Neural progenitor cell (in vitro differentiated cells): ENCODE measurements at regions not wholly inside any gene's neighbourhood (a gene's known extent, or its start where the extent isn't known, plus 50 kb on each side); places are given as distances from the start of the nearest gene placed in this dataset.

Experiments
- DNase-seq: peaks from one replicate; pipeline ENCODE4 v3.0.0-alpha.2; 2016; ENCODE audit warnings: low spot score
- H2AFZ ChIP-seq: fragments of 200-600 bp; sonication (generic); replicated peaks from 2 replicates; pipeline ENCODE4 v1.6.1; 2016; ENCODE audit warnings: antibody characterized with exemption
- H3F3A ChIP-seq: fragments of 200-600 bp; sonication (generic); 2 replicates; pipeline ENCODE4 v1.6.1; 2016; ENCODE audit warnings: antibody characterized with exemption, low read depth
- H3K27ac ChIP-seq: fragments of 200-600 bp; sonication (generic); 2 replicates; pipeline ENCODE4 v1.5.1; 2016; ENCODE audit warnings: mild to moderate bottlenecking
- H3K27me3 ChIP-seq: fragments of 200-600 bp; sonication (generic); 2 replicates; pipeline ENCODE4 v1.6.1; 2016; ENCODE audit warnings: mild to moderate bottlenecking, moderate library complexity
- H3K36me3 ChIP-seq: fragments of 200-600 bp; sonication (generic); 2 replicates; pipeline ENCODE4 v1.5.1; 2016
- H3K4me1 ChIP-seq: fragments of 200-600 bp; sonication (generic); 2 replicates; pipeline ENCODE4 v1.6.1; 2016; ENCODE audit warnings: mixed run types
- H3K4me2 ChIP-seq: fragments of 200-600 bp; sonication (generic); 2 replicates; pipeline ENCODE4 v1.6.1; 2016
- H3K4me3 ChIP-seq: fragments of 200-600 bp; sonication (generic); 2 replicates; pipeline ENCODE4 v1.5.1; 2016
- H3K79me2 ChIP-seq: fragments of 200-600 bp; sonication (generic); 2 replicates; pipeline ENCODE4 v1.6.1; 2016; ENCODE audit warnings: low read depth
- H3K9ac ChIP-seq: fragments of 200-600 bp; sonication (generic); 2 replicates; pipeline ENCODE4 v1.6.1; 2016
- H3K9me3 ChIP-seq: fragments of 200-600 bp; sonication (generic); 2 replicates; pipeline ENCODE4 v1.5.1; 2016; ENCODE audit warnings: low read depth
- H4K20me1 ChIP-seq: fragments of 200-600 bp; sonication (generic); 2 replicates; pipeline ENCODE4 v1.6.1; 2016; ENCODE audit warnings: low read depth
- H3K27ac Mint-ChIP-seq: 3 replicates; pipeline ENCODE4 v1.8.0; 2021; ENCODE audit warnings: mixed read lengths
- H3K27me3 Mint-ChIP-seq: 2 replicates; pipeline ENCODE4 v1.8.0; 2022; ENCODE audit warnings: low read depth, mild to moderate bottlenecking, inconsistent platforms, moderate library complexity, mixed read lengths; ENCODE audit not compliant: insufficient read depth
- H3K36me3 Mint-ChIP-seq: 3 replicates; pipeline ENCODE4 v1.8.0; 2021; ENCODE audit warnings: mixed read lengths
- H3K4me1 Mint-ChIP-seq: 3 replicates; pipeline ENCODE4 v1.8.0; 2021; ENCODE audit warnings: mixed read lengths
- H3K4me3 Mint-ChIP-seq: 3 replicates; pipeline ENCODE4 v1.8.0; 2021; ENCODE audit warnings: mild to moderate bottlenecking, moderate library complexity, mixed read lengths
- H3K9me3 Mint-ChIP-seq: 3 replicates; pipeline ENCODE4 v1.8.0; 2020; ENCODE audit warnings: mixed read lengths
- CTCF ChIP-seq: fragments of 200-600 bp; sonication (generic); IDR thresholded peaks from 2 replicates; pipeline ENCODE4 v1.5.1; 2017; ENCODE audit warnings: antibody characterized with exemption, mild to moderate bottlenecking
- EZH2 ChIP-seq: fragments of 200-600 bp; sonication (generic); IDR thresholded peaks from 2 replicates; pipeline ENCODE4 v1.6.1; 2017; ENCODE audit warnings: antibody characterized with exemption, mild to moderate bottlenecking, moderate library complexity
- EZH2phosphoT487 ChIP-seq: fragments of 200-600 bp; sonication (generic); IDR thresholded peaks from 2 replicates; pipeline ENCODE4 v1.6.1; 2017; ENCODE audit warnings: antibody characterized with exemption

- peak overlapping the region; percentile 83 for H2AFZ ChIP-seq
- Mint-ChIP-seq H3K27ac (no peak overlapping the region), H3K27me3 (no peaks in the 10 kb centered on the region), H3K36me3 (no peaks in the 10 kb centered on the region), H3K4me1 (no peaks in the 10 kb centered on the region), H3K4me3 (no peak overlapping the region), H3K9me3 (no peaks in the 10 kb centered on the region)
- no peaks in the 10 kb centered on the region for H3K27me3 ChIP-seq
- no peaks in the 10 kb centered on the region for H4K20me1 ChIP-seq
- TF ChIP-seq EZH2phosphoT487 (no peak), CTCF (no peak), EZH2 (no peak)
- DNase-seq, result peak; percentile 42
- peak overlapping the region; percentile 65 for H3K27ac ChIP-seq
- H3F3A ChIP-seq, result no peaks in the 10 kb centered on the region
- H3K9me3 ChIP-seq, result no peaks in the 10 kb centered on the region
- H3K4me1 ChIP-seq, result peaks cover 8% of the 10 kb centered on the region
- no peaks in the 10 kb centered on the region for H3K79me2 ChIP-seq
- H3K9ac ChIP-seq, result no peak overlapping the region
- no peak overlapping the region for H3K4me3 ChIP-seq
- H3K4me2 ChIP-seq, result peak overlapping the region; percentile 34
- no peaks in the 10 kb centered on the region for H3K36me3 ChIP-seq
Observed at GRCh38 chr4:157994863-157995262, 178.0 kb downstream of the GASK1B start.

GRCh38 chr4:157992948-157993839, 179.6 kb downstream of the GASK1B start:
- no peaks in the 10 kb centered on the region for H3K9me3 Mint-ChIP-seq
- Histone ChIP-seq H3K79me2 (no peaks in the 10 kb centered on the region), H4K20me1 (no peaks in the 10 kb centered on the region), H2AFZ (no peak overlapping the region), H3K9me3 (no peaks in the 10 kb centered on the region), H3K27ac (no peak overlapping the region), H3K4me2 (no peak overlapping the region), H3K36me3 (no peaks in the 10 kb centered on the region), H3F3A (no peaks in the 10 kb centered on the region), H3K4me3 (no peak overlapping the region), H3K4me1 (peaks cover 8% of the 10 kb centered on the region), H3K27me3 (no peaks in the 10 kb centered on the region), H3K9ac (no peak overlapping the region)
- H3K4me3 Mint-ChIP-seq, result no peak overlapping the region
- H3K36me3 Mint-ChIP-seq, result no peaks in the 10 kb centered on the region
- TF ChIP-seq CTCF (no peak), EZH2phosphoT487 (no peak), EZH2 (no peak)
- no peak for DNase-seq
- H3K4me1 Mint-ChIP-seq, result no peaks in the 10 kb centered on the region
- H3K27ac Mint-ChIP-seq, result no peak overlapping the region
- no peaks in the 10 kb centered on the region for H3K27me3 Mint-ChIP-seq

DNA sequence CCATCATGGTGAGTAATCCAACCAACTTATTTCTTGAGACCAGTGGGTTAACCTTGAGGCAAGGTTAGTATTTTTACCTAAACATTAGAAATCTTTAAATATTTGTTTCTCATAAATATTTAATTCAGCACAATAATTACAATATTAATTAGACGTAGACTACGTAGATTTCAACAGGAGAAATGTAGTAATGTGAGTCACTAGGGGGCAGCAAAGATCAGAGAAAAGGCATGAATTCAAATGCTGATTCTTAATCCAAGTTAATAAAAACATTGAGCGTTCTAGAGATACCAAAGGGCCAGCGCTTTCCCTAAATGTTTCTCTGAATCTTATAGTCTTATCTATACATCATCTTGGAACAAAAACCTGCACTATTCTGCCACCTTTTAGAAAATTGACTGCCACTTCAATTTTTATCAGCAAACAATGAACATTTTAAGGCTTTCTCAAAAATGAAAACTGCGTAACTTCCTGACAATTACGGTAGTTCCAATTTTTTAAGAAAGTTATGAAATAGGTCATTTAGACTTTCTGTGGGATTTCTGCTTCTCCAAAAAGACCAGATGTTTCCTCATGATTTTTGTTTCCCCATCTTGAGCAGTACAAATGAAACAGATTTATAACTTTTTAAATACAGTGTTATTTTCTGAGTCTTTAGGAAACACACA, 180.7 kb downstream of the GASK1B start:
- TF ChIP-seq EZH2, result no peak
- peak; percentile 84 for TF ChIP-seq CTCF
- Histone ChIP-seq H2AFZ (peak overlapping the region; percentile 62), H3K79me2 (no peaks in the 10 kb centered on the region), H3K36me3 (no peaks in the 10 kb centered on the region), H3K4me3 (no peak overlapping the region), H3K9me3 (no peaks in the 10 kb centered on the region), H4K20me1 (no peaks in the 10 kb centered on the region), H3K9ac (no peak overlapping the region), H3K4me1 (peaks cover 8% of the 10 kb centered on the region), H3K27ac (no peak overlapping the region), H3F3A (no peaks in the 10 kb centered on the region), H3K27me3 (no peaks in the 10 kb centered on the region), H3K4me2 (no peak overlapping the region)
- Mint-ChIP-seq H3K4me1 (no peaks in the 10 kb centered on the region), H3K27ac (no peak overlapping the region), H3K27me3 (no peaks in the 10 kb centered on the region), H3K4me3 (no peak overlapping the region), H3K36me3 (no peaks in the 10 kb centered on the region), H3K9me3 (no peaks in the 10 kb centered on the region)
- peak; percentile 72 for DNase-seq
